ENCODE measurements at regions not wholly inside any gene's neighbourhood (a gene's known extent, or its start where the extent isn't known, plus 50 kb on each side); places are given as distances from the start of the nearest gene placed in this dataset.

GRCh38 chr6:9085054-9085708 is 649.8 kb upstream of the SLC35B3 start:
- H3K4me3 ChIP-seq (ENCODE audit: low read depth in 1 of 3, low read length in 3 of 3), result no peak overlapping the region
- no peaks in the 10 kb centered on the region for H3K9me3 ChIP-seq (ENCODE audit: control insufficient read depth in 4 of 4, low read length in 3 of 4)
- H3K9ac ChIP-seq (ENCODE audit: low read depth in 1 of 2, low read length in 2 of 2), result no peak overlapping the region
- no peaks in the 10 kb centered on the region for H3K27me3 ChIP-seq (ENCODE audit: control insufficient read depth in 4 of 4, insufficient read depth in 4 of 4, low read length in 3 of 4)
- 89% methylated on average over 3 of the region's 3 CpGs for whole genome bisulfite sequencing
- TF ChIP-seq GABPA (IDR thresholded peaks at IDR 0.05 in 1 of 2, conservative IDR thresholded peaks at IDR 0.05 in 1 of 2) (no peak), TAF1 (conservative IDR thresholded peaks at IDR 0.05) (no peak), YY1 (IDR thresholded peaks at IDR 0.05) (no peak), EGR1 (IDR thresholded peaks at IDR 0.05; ENCODE audit: low read depth in 2 of 2) (no peak), ZBTB33 (IDR thresholded peaks at IDR 0.05) (no peak), SP1 (IDR thresholded peaks at IDR 0.05) (no peak), JUND (IDR thresholded peaks at IDR 0.05) (no peak), RAD21 (IDR thresholded peaks at IDR 0.05) (no peak), REST (IDR thresholded peaks at IDR 0.05) (no peak)
- DNase-seq (ENCODE audit: low spot score), result no peak
- H3K27ac ChIP-seq (ENCODE audit: low read depth in 1 of 2, low read length in 2 of 2), result no peak overlapping the region
- H3K36me3 ChIP-seq (ENCODE audit: control insufficient read depth in 4 of 4, insufficient read depth in 3 of 4, low read depth in 1 of 4, low read length in 3 of 4), result no peaks in the 10 kb centered on the region
- peaks cover 0 to 4% (median 2%) of the 10 kb centered on the region in 4 donors for H3K4me1 ChIP-seq (ENCODE audit: control insufficient read depth in 4 of 4, insufficient read depth in 4 of 4, low read length in 3 of 4)

- Histone ChIP-seq H3K36me3 (ENCODE audit: control insufficient read depth in 4 of 4, insufficient read depth in 3 of 4, low read depth in 1 of 4, low read length in 3 of 4) (no peaks in the 10 kb centered on the region), H3K4me1 (ENCODE audit: control insufficient read depth in 4 of 4, insufficient read depth in 4 of 4, low read length in 3 of 4) (peaks cover 0 to 4% (median 2%) of the 10 kb centered on the region in 4 donors), H3K4me3 (ENCODE audit: low read depth in 1 of 3, low read length in 3 of 3) (no peak overlapping the region), H3K27ac (ENCODE audit: low read depth in 1 of 2, low read length in 2 of 2) (no peak overlapping the region), H3K9ac (ENCODE audit: low read depth in 1 of 2, low read length in 2 of 2) (no peak overlapping the region), H3K9me3 (ENCODE audit: control insufficient read depth in 4 of 4, low read length in 3 of 4) (no peaks in the 10 kb centered on the region), H3K27me3 (ENCODE audit: control insufficient read depth in 4 of 4, insufficient read depth in 4 of 4, low read length in 3 of 4) (no peaks in the 10 kb centered on the region)
- TF ChIP-seq HNF4G (IDR thresholded peaks at IDR 0.05) (no peak), RXRA (IDR thresholded peaks at IDR 0.05) (no peak), SP1 (IDR thresholded peaks at IDR 0.05) (no peak)
- 95% methylated on average over 2 of the region's 2 CpGs for WGBS
- no peak for DNase-seq (ENCODE audit: low spot score)
These were observed 647.8 kb upstream of the SLC35B3 start for GRCh38 chr6:9083108-9083507.

GRCh38 chr6:9066726-9067125 is 631.4 kb upstream of the SLC35B3 start:
- no peaks in the 10 kb centered on the region for H3K36me3 ChIP-seq (ENCODE audit: control insufficient read depth in 4 of 4, insufficient read depth in 3 of 4, low read depth in 1 of 4, low read length in 3 of 4)
- WGBS, result 95% methylated on average over 3 of the region's 3 CpGs
- TF ChIP-seq FOXA1 (IDR thresholded peaks at IDR 0.05) (no peak), ZBTB33 (IDR thresholded peaks at IDR 0.05) (no peak), RXRA (IDR thresholded peaks at IDR 0.05) (no peak), YY1 (IDR thresholded peaks at IDR 0.05) (no peak), RAD21 (IDR thresholded peaks at IDR 0.05) (no peak), ATF3 (IDR thresholded peaks at IDR 0.05) (no peak), HNF4G (IDR thresholded peaks at IDR 0.05) (no peak), NR2F2 (IDR thresholded peaks at IDR 0.05) (no peak), HNF4A (conservative IDR thresholded peaks at IDR 0.05) (no peak), TAF1 (conservative IDR thresholded peaks at IDR 0.05) (no peak), REST (IDR thresholded peaks at IDR 0.05) (no peak)
- H3K4me1 ChIP-seq (ENCODE audit: control insufficient read depth in 4 of 4, insufficient read depth in 4 of 4, low read length in 3 of 4), result no peaks in the 10 kb centered on the region
- no peaks in the 10 kb centered on the region for H3K27me3 ChIP-seq (ENCODE audit: control insufficient read depth in 4 of 4, insufficient read depth in 4 of 4, low read length in 3 of 4)
- DNase-seq (ENCODE audit: low spot score), result no peak
- no peak overlapping the region for H3K27ac ChIP-seq (ENCODE audit: low read depth in 1 of 2, low read length in 2 of 2)
- no peak overlapping the region for H3K4me3 ChIP-seq (ENCODE audit: low read depth in 1 of 3, low read length in 3 of 3)
- no peak overlapping the region for H3K9ac ChIP-seq (ENCODE audit: low read depth in 1 of 2, low read length in 2 of 2)
- no peaks in the 10 kb centered on the region for H3K9me3 ChIP-seq (ENCODE audit: control insufficient read depth in 4 of 4, low read length in 3 of 4)

Data from liver (tissue), 7 donors.